HuH-7.5 (cell line): ENCODE measurements at regions not wholly inside any gene's neighbourhood (a gene's known extent, or its start where the extent isn't known, plus 50 kb on each side); places are given as distances from the start of the nearest gene placed in this dataset.

Experiments used
- DNase-seq: peaks from one replicate; pipeline ENCODE4 v3.0.0; 2011; ENCODE audit warnings: low spot score

DNA sequence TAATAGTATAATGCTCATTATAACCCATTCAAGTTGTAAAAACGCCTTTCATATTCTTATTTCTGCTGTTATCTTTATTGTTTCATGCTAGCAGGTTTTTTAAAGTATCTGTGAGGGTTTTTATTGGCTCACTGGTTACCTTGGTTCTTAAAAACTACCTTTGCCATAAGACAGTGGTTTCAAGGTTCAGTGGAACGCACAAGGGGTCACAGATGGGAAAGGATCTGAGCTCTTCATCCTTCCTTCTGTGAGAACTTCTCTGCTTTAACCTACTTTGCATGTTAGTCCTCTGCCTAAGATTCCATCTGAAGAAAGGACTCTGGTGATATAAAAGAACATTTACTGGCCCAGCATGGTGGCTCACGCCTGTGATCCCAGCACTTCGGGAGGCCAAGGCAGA lies 492.6 kb downstream of the CD83 start:
- DNase-seq: no peak

DNA sequence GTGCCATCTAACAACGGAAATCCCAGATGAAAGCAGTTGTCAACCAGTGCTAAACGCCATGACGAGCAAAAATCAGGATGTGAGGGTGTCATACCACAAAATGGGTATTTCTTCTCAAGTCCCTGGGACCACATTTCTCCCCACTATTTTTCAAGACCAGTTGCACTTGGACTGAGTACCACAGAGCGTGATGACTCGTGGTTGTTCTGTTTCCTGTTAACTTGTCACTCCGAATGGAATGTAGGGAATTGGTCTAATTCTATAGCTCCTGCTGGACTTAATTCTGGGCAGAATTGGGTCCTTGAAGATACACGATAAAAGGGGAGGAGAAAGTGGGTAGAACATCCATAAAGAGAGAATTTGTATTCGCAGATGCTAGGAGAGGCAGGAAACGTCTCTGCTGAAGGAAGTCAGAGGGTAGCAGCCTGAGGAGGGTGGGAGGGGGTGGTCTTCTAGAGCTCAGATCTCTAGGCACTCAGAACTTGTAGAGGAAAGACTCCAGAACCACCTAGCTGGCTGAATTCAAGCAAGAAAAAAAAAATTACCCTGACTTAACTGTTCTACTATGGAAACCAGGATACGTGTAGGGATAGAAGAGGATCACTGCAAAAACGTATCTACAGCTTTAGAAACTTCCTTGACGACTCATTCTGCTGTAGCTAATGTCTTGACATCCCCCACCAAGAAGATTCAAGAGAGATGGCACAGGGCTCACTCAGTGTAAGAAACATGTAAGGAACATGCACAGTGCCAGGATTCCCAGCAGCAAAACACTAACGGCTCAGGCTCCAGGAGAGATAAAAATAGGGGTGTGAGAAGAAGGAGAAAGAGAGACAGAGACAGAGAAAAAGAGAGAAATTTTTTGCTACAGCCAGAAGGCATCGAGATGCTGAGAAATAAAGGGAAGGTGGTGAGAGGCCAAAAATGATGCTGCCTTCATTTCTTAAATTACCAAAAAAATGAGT lies 494.7 kb downstream of the CD83 start:
- no peak for DNase-seq

DNA sequence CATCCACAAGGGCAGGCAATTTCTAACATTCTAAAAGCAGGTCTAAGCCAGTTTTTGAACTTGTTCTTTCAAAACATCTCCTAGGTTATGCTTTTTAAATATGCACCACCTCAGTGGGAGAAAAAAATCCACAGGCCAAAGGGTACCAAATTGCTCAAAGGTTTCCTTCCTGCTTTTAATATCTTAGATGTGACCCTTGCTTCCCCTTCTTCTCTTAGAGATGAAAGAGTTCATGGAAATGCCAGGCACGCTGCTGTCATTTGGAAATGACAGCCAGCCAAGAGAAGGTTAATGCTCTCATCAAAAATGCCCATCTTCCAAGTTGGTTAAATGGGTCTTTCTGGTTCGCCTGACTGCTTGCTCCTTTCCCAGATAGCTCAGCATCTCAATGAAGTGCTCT lies 497.1 kb downstream of the CD83 start:
- no peak for DNase-seq

DNA sequence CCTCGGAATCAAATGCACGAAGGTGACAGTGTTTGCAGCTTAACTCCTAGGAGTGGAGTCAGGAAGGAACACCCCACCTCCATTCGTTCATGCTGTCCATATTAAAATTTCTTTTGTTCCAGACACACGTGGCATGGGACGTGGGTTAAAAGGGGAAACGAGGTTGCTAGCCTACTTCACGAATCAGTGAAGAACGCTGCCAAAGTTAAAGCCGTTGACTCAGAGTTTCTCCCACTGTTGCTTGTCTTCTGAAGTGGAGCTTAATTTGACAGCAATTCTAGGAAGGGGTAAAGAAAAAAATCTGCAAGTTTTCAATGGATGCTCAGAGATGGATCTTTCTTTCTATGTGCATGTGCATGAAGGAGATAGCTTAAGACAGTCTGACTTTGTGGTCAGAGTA lies 499.1 kb downstream of the CD83 start:
- no peak for DNase-seq

DNA sequence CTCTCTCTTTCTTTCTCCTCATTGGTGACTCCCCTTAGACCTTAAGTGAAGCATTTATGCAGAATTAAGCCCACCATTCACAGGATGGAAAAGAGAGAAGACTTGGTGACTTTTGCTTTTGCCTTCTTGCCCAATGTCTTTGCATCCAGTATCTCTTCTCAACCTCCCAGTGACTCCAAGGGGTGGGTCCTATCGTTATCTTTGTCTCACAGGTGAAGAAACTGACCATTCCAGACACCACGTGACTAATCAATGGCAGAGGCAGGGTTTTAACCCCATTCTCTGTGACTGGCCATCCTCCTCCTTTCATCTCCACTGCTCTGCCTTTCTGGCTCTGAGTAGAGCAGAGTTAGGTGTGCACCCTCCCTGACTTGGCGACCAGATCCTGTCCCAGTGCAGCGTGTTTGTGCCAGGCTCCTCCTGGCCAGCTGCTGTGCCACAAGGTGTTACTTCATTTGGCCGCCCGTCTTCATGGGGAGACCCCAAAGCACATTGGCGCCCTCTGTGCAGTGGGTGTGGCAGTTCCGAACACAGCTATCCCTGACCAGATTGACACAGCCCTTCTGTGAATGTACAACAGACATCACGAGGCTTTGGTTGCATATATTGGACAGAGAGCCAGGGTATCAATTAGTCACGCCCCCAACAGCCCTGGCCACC lies 501.3 kb downstream of the CD83 start:
- DNase-seq: no peak

DNA sequence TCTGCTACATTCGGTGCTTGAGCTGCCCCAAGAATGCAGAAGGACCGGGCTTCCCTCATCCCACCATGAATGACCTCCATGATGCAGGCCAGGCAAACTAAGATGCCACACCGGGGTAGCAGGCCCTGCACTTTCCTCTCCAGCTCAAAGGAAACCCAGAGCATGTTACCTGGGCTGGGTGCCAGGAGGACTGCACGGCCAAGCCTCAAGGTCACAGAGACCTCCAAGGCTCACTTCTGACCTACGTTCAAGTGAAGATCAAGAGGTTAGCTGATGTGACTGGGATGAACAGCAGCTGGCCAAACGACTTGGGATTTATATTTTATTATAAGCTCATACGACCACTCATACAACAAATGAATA lies 501.8 kb downstream of the CD83 start:
- DNase-seq: no peak

DNA sequence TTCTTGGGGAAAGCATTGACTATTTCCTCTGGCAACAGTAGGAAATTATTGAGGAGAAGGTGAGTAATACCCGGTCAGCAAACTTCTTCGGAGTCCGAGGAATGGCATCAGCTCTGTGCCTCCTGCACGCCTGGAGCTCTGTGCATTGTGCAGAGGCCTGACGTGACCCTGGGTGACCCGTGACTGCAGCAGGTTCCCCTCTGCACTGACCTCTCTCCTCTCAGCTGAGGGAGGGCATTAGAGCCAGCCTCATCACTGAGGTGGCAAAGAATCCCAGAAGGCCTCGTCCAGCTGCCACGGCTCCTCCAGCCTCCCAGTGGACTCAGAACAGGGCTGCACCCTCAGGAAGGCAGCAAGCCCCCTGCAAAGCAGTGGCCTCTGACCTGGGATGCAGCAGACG lies 502.9 kb downstream of the CD83 start:
- DNase-seq: no peak

DNA sequence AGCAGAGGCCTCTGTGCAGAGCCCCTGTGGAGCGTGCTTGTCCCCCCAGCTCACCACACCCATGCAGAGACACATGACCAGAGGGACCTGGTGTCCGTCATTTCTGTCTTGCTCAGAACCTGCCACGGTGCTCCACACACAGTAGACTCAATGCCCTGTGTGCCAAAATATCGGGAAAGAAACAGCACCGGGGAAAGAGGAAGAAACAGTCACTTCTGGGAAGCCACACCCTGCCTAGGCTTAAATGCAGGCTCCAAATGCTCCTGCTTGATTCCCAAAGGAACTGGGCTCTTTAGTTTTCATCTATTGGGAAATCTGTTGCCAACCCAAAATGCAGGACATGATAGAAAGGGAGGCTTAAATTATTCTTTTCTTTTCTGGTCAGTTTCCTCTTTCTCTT lies 503.9 kb downstream of the CD83 start:
- DNase-seq: no peak

DNA sequence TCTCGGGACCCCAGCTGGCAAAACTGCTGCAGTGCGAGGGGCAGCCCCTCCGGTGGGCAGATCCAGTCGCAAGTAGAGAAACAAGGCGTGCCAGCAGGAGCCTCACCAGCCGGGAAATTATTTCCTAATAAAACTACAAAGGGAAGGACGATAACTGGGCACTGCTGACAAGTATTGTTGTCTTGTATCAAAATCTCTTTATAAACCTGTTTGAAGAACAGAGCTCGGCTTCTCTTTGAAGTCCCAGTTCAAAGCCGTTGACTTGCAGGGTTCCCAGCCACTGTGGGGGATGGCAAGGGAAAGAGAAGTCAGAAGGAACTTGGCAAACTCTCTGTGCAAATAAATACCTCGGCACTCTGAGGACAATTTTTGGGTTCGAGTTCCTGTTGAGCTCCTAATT lies 504.5 kb downstream of the CD83 start:
- no peak for DNase-seq

DNA sequence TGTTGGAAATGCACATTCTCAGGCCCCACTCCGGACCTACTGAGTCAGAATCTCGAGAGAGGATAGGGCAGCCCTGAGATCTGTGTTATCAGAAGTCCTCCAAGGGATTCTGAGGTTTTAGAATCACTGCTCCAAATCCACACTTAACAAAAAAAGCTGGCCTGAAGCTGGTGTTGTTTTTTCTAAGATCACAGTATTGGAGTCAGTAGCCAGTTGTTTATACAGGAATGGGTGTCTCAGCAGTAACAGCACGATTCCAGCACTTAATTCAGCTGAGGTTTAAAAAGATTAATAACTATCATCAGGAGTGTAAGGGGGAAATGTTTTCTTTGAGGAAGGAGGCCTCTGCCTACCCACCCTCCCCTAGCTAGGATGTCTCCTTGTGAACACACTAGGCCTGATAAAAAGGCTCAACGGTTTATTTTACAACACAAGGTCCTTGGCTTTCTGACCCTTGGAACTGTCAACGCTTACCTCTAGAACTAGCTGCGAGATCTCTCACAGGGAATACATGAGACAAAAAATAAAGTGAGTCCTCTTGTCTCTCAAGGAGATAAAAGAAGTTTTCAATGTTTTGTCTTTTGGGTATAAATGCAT lies 505.4 kb downstream of the CD83 start:
- DNase-seq: no peak

DNA sequence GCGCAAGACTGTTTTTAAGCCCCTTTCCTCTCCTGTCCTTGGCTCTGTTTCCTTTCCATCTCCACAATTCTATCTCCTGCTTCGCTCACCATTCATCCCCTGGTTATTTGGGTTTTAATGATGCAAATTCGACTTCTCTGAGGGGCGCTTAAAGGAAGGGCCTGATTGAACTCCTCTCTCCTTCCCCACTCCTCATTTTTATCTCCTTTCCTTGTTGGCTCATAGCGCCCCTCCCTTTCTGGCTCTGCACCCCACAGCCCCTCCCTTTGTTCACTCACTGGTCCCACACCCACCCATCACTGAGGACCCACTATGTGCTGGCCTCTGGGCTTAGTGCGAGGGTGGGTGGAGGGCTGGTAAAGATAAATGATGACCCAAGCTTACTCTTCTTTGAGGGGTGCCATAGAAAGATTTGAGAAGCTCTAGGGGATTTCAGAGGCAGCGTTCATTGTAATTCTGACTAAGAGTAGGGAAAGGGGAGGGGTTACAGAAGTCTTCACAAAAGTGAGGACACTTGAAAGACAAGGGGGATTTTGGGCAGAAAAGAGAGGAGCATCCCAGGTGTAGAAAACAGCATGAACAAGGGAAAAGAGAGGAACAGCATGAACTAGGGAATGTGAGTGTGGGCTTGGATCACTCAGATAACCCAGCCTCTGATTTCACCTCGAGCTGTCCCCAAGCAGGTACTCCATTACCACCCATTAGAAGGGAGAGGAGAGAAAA lies 507.8 kb downstream of the CD83 start:
- DNase-seq: no peak

DNA sequence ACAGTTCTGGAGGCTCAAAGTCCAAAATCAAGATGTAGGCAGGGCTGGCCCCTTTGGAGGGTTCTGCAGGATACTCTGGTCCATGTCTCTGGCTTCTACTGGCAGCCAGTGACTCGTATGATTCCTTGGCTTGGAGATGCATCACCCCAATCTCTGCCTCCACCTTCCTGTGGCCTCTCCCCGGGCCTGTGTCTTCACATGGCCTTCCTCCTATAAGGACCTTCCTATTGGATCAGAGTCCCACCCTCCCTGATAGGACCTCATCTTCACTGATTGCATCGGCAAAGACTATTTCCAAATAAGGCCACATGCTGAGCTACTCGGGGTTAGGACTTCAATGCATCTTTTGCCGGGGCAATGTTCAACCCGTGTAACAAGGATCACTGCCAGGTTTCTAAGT lies 509.0 kb downstream of the CD83 start:
- no peak for DNase-seq

DNA sequence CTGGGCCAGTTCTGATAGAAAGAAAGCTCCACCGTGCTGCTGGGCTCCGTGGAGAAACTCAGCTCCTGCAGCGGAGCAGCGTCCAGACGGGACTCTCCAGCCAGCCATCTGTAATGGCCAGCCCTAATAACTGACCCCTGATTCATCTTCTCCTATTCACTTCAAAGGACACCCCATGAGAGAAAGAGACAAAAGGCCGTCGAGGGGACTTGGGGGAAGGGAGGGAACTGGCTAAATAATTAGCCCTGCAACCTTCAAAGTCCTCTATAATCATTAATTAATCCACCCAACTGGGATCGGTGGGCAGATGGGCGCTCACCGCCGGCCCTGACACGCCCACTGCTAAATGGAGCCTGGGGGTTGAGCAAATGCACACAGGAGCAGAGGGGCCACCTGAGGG lies 512.4 kb downstream of the CD83 start:
- DNase-seq: no peak

DNA sequence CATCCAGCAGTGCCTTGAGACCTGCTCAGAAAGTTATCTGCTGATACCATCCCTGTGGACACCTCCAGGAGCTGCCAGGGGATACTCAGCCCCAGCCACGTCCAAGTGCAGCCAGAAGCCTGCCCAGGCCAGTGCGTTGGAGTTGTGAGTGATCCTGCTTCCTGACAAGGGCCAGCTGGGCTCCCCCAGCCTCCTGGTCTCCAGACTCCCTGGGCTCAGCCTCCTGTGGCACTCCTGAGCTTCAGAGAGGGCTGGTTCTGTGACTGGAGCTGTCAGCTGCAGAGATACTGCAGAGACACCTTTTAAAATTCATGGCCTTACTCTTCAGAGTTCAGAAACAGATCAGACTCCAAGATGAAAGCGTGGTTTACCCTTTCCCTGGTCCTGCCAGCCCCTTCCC lies 515.9 kb downstream of the CD83 start:
- no peak for DNase-seq

DNA sequence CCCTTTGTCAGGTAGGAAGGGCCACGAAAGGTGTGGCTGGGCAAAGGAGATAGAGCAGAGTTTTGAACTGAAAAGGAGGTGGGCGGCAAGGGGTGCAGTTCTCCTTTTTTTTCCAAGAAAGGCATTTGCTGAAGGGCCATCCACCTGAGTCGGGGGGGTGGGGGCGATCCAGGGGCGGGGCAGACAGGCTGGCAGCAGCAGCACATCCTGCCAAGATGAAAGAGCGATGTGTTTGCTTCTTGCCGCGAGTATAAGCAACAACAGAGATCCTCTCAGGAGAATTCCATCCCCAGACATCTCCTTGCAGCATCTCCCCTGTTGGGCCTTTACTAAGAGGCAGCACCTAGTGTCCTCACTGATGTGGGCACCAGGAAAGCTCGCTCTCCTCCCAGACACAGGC lies 516.5 kb downstream of the CD83 start:
- DNase-seq: no peak

DNA sequence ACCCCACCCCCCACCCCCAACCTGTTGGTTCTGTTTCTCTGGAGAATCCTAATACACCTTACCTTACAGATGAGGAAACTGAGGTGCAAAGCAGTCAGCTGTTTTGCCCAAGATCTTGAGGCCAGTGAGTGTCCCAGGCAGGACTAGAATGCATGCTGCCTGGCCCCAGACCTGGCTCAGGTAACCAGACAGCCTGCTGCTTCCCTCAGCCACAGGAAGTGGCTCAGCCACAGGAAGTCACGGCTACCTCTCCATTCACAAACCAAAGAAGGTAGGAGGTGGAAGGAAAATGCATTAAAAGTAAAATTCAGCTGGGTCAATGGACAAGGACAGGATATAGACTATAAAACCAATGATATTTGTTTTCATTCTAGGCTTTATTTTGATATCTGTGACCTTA lies 517.6 kb downstream of the CD83 start:
- no peak for DNase-seq

DNA sequence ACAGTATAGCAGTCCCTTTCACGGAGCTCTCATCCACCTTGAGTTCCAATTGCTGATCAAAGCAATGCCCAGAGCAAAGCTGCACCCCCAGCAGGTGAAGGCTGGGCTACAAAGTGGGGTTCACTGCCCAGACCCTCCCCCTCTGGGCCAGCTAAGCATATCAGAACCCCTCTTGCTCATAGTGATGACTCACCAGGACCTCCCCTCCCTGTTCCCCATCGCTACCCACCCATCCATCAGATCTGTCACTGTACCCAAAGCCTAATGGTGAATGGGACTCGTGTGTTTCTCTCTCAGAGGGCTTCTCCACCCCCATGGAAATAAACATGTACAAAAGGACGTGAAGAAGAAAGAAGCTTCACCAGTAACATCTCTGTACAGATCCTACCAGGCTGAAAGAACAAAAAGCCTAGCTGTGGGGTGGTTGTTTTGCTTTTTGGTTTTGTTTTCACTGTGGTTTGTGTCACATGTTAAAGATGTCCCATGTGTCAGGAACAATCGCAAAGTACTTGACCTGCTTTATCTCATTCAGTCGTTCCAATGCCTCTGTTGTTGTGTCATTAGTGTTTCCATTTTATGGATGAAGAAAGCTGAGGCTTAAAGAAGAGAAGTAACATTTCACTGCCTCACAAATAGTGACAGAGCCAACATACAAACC lies 518.5 kb downstream of the CD83 start:
- DNase-seq: no peak

DNA sequence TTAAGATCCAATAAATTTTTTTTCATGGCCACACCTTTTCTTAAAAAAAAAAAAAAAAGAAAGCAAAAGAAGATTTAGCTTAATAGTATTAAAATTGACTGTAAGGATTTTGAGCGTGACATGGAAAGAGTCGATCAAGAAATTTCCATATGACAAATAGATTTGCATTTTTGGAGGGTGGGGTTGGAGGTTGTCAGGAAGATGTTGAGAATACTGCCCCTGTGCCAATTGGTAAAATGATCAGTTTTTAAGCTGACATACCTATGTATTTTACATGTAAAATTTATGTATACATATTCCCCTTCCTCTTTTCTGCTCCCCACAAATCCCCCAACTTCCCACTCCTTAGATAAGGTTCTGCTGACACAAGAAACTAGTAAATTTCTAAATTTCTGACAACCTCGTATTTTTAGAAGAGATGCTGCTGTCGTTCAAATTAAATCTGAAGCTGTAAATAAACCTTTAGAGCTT lies 520.9 kb downstream of the CD83 start:
- no peak for DNase-seq

DNA sequence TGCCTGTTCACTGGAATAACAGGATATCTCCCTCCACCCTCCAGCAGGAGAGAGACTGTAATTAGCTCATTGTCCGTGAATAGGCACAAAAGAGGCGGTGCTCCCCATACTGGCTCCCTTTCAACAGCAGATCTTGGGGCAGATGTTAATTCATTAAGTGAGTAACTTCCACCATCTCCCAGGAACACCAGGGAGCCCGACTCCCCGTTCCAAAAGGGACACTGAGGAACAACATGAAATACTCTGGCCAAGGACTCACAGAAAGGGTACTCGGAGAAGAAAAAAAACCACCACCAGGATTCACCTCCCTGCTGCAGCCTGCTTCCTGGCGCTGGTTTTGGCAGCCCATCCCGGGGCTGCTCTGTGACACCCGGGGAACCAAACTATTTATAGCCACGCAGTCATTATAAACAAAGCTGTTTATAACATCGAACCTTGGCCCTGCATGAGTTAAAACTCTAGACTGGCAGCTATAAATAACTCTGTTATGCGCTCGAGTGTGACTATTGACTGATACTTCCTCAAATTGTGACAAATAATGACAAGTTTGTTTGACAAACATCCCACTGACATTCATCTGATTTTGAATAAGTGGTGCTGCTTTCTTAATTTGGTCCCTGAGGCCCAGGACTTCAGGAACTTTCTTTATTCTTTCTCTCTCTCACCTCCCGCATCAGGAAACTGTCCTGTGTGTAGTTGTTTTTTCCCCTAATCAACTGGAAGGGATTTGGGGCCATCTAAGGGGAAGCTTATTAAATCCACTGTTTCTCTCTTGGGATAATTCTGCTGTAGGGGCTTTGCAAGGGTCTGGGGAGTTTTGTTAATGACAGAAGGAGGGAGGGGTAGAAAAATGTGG lies 521.6 kb downstream of the CD83 start:
- DNase-seq: peak; percentile 12

DNA sequence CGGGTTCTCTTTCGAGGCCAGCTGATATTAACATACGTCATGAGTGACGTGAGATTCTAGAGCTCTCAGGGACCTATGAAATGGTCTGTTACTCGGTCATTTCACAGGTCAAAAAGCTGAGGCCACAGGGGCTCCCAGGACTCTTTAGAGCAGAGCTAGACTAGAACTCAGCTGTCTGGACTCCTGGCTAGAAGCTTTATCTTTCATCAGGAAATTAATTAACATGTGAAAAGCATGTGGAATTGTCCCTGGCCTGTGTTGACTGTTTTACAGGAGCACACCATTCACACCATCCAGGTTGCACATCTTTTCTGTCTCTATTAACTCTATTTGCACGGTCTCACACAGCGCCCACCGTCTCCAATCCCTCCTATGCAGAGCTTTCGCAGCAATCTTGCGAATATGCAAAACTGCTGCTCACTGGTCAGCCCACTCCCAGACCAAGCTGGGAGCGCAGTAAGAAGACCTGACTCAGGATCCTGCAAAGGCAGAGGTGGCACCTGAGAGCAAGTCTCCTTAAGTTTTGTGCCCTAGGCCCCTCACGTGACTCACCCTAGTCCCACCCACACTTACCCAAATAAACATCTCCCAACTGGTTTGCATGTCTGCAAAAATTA lies 522.5 kb downstream of the CD83 start:
- DNase-seq: no peak

DNA sequence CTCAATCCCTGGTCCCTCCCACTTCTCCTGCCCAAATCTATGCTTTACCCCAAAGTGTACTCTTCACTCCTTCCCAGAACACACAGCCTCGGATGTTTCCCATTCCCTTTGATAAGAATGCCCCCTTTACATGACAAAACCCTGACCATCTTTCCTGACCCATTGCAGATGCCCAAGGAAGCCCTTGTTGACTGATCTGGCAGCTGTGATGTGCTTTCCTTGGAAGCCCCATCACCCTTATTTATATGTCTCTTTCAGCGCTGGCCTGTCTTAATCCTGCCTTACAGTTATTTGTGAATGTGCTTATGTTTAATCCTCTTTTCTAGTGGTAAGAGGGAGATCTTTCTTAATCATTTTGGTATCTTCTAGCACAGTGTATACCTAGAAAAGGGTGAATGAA lies 523.1 kb downstream of the CD83 start:
- DNase-seq: no peak
